ENCODE measurements at regions not wholly inside any gene's neighbourhood (a gene's known extent, or its start where the extent isn't known, plus 50 kb on each side); places are given as distances from the start of the nearest gene placed in this dataset.

DNA sequence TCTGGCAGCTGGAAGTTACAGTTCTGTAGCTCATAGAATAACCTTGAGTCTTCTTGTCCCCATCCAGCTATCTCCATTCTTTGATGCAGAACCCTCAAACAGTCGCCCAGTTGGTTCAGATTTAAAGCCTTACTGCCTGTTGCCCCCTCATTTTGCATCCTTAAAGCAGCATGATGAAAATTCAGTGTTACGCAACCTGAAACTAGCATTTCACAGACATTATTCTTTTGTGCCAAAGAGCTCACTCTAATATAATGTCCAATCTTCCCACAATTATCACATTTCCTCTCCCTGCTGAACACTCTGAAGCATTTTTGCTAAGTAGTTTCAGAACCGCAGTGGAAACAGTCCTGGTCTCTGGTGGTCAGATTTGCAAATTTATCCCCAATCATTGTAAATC lies 318.0 kb downstream of the PSAT1 start:
- TF ChIP-seq, protein P1, sequence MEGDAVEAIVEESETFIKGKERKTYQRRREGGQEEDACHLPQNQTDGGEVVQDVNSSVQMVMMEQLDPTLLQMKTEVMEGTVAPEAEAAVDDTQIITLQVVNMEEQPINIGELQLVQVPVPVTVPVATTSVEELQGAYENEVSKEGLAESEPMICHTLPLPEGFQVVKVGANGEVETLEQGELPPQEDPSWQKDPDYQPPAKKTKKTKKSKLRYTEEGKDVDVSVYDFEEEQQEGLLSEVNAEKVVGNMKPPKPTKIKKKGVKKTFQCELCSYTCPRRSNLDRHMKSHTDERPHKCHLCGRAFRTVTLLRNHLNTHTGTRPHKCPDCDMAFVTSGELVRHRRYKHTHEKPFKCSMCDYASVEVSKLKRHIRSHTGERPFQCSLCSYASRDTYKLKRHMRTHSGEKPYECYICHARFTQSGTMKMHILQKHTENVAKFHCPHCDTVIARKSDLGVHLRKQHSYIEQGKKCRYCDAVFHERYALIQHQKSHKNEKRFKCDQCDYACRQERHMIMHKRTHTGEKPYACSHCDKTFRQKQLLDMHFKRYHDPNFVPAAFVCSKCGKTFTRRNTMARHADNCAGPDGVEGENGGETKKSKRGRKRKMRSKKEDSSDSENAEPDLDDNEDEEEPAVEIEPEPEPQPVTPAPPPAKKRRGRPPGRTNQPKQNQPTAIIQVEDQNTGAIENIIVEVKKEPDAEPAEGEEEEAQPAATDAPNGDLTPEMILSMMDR (IDR thresholded peaks at IDR 0.05), result no peak
- no peak for TF ChIP-seq EP300 (IDR thresholded peaks at IDR 0.05)
- no peak for TF ChIP-seq POLR2A (IDR thresholded peaks at IDR 0.05)

All from ovary (tissue), 3 donors.